ENCODE measurements at regions not wholly inside any gene's neighbourhood (a gene's known extent, or its start where the extent isn't known, plus 50 kb on each side); places are given as distances from the start of the nearest gene placed in this dataset.

GRCh38 chr9:79246170-79246569 lies 325.6 kb upstream of the TLE4 start:
- no peak for TF ChIP-seq CTCF (conservative IDR thresholded peaks at IDR 0.05; ENCODE audit: low read depth, low read length)
- TF ChIP-seq EZH2 (IDR thresholded peaks at IDR 0.05; ENCODE audit: borderline replicate concordance, low read depth, low read length, poor library complexity, severe bottlenecking): no peak
- intact Hi-C loops (cut with micrococcal nuclease; ENCODE audit: unreplicated experiment): no loop called here
- Histone ChIP-seq H3K27me3 (replicated peaks; ENCODE audit: insufficient read depth, low read depth, low read length, poor library complexity) (peaks cover 78% of the 10 kb centered on the region), H3K36me3 (ENCODE audit: insufficient read depth, low read length, poor library complexity, severe bottlenecking) (no peaks in the 10 kb centered on the region), H3K4me3 (ENCODE audit: low read depth, low read length, poor library complexity, severe bottlenecking) (no peak overlapping the region), H3K4me1 (ENCODE audit: insufficient read depth, low read length, poor library complexity, severe bottlenecking) (no peaks in the 10 kb centered on the region), H3K27ac (ENCODE audit: low read depth, low read length, poor library complexity, severe bottlenecking) (no peak overlapping the region), H3K9me3 (ENCODE audit: low read depth, low read length, poor library complexity, severe bottlenecking) (no peaks in the 10 kb centered on the region)
- ChIA-PET CTCF (no interaction called here), POLR2A (ENCODE audit: low non-redundant PET) (no interaction called here)
- no TSS peak for BruUV-seq (replicated peaks)
- no peak for DNase-seq (ENCODE audit: low spot score)

- H3K36me3 ChIP-seq (ENCODE audit: insufficient read depth, low read length, poor library complexity, severe bottlenecking): no peaks in the 10 kb centered on the region
- H3K9me3 ChIP-seq (ENCODE audit: low read depth, low read length, poor library complexity, severe bottlenecking): no peaks in the 10 kb centered on the region
- intact Hi-C loops (cut with micrococcal nuclease; ENCODE audit: unreplicated experiment): no loop called here
- ChIA-PET POLR2A (ENCODE audit: low non-redundant PET) (no interaction called here), CTCF (no interaction called here)
- no peaks in the 10 kb centered on the region for H3K4me1 ChIP-seq (ENCODE audit: insufficient read depth, low read length, poor library complexity, severe bottlenecking)
- BruUV-seq (replicated peaks): no TSS peak
- no peak for DNase-seq (ENCODE audit: low spot score)
- H3K27ac ChIP-seq (ENCODE audit: low read depth, low read length, poor library complexity, severe bottlenecking): no peak overlapping the region
- peaks cover 83% of the 10 kb centered on the region for H3K27me3 ChIP-seq (replicated peaks; ENCODE audit: insufficient read depth, low read depth, low read length, poor library complexity)
- H3K4me3 ChIP-seq (ENCODE audit: low read depth, low read length, poor library complexity, severe bottlenecking): no peak overlapping the region
- no peak for TF ChIP-seq CTCF (conservative IDR thresholded peaks at IDR 0.05; ENCODE audit: low read depth, low read length)
- TF ChIP-seq EZH2 (IDR thresholded peaks at IDR 0.05; ENCODE audit: borderline replicate concordance, low read depth, low read length, poor library complexity, severe bottlenecking): no peak
Measured at GRCh38 chr9:79247021-79247420, 324.7 kb upstream of the TLE4 start.

GRCh38 chr9:79250806-79251205 lies 321.0 kb upstream of the TLE4 start:
- intact Hi-C loops (cut with micrococcal nuclease; ENCODE audit: unreplicated experiment): no loop called here
- TF ChIP-seq CTCF (conservative IDR thresholded peaks at IDR 0.05; ENCODE audit: low read depth, low read length): no peak
- TF ChIP-seq EZH2 (IDR thresholded peaks at IDR 0.05; ENCODE audit: borderline replicate concordance, low read depth, low read length, poor library complexity, severe bottlenecking): no peak
- no peak for DNase-seq (ENCODE audit: low spot score)
- ChIA-PET CTCF (no interaction called here), POLR2A (ENCODE audit: low non-redundant PET) (no interaction called here)
- peaks cover 76% of the 10 kb centered on the region for H3K27me3 ChIP-seq (replicated peaks; ENCODE audit: insufficient read depth, low read depth, low read length, poor library complexity)
- no peak overlapping the region for H3K4me3 ChIP-seq (ENCODE audit: low read depth, low read length, poor library complexity, severe bottlenecking)
- no peaks in the 10 kb centered on the region for H3K36me3 ChIP-seq (ENCODE audit: insufficient read depth, low read length, poor library complexity, severe bottlenecking)
- BruUV-seq (replicated peaks): no TSS peak
- H3K9me3 ChIP-seq (ENCODE audit: low read depth, low read length, poor library complexity, severe bottlenecking): peaks cover 4% of the 10 kb centered on the region
- H3K27ac ChIP-seq (ENCODE audit: low read depth, low read length, poor library complexity, severe bottlenecking): no peak overlapping the region
- no peaks in the 10 kb centered on the region for H3K4me1 ChIP-seq (ENCODE audit: insufficient read depth, low read length, poor library complexity, severe bottlenecking)

All from A673 (cell line).